H1 (cell line): ENCODE measurements at regions not wholly inside any gene's neighbourhood (a gene's known extent, or its start where the extent isn't known, plus 50 kb on each side); places are given as distances from the start of the nearest gene placed in this dataset.

Experiments
- CTCF ChIA-PET: fragments of 300-600 bp; sonication (Branson Sonifier 250); formaldehyde crosslinking; loops from one replicate; lab custom pipeline; 2021; ENCODE audit not compliant: partially characterized antibody; lab: Charles Lee
- POLR2A ChIA-PET: fragments of 300-600 bp; sonication (Branson Sonifier 250); formaldehyde crosslinking; loops from one replicate; lab custom pipeline; 2021; ENCODE audit warnings: inconsistent platforms; ENCODE audit not compliant: partially characterized antibody; lab: Charles Lee
- DNase-seq, 2 experiments: peaks; one replicate each; pipeline versions ENCODE4 v3.0.0 to v3.0.0-alpha.2; 2010 to 2022; ENCODE audit warnings: low spot score in 2 of 2, low read depth in 1 of 2, mixed read lengths in 1 of 2
- FAIRE-seq: peaks from 2 replicates; lab custom pipeline; 2011; peaks lifted over from hg19 to GRCh38; lab: Jason Lieb, UNC
- H2AFZ ChIP-seq: 2 replicates; pipeline ENCODE4 v1.8.1; 2012; ENCODE audit warnings: low read length, inconsistent platforms
- H2AK5ac ChIP-seq: 2 replicates; pipeline ENCODE4 v1.6.1; 2013; ENCODE audit warnings: low read depth, low read length
- H2BK120ac ChIP-seq: replicated peaks from 2 replicates; pipeline ENCODE3; 2013; ENCODE audit warnings: low read depth, low read length, inconsistent platforms
- H2BK12ac ChIP-seq: 2 replicates; pipeline ENCODE4 v1.6.1; 2013; ENCODE audit warnings: low read depth, low read length
- H2BK15ac ChIP-seq: 2 replicates; pipeline ENCODE4 v1.6.1; 2013; ENCODE audit warnings: low read length
- H2BK20ac ChIP-seq: 2 replicates; pipeline ENCODE4 v1.6.1; 2013; ENCODE audit warnings: low read length
- H2BK5ac ChIP-seq: 2 replicates; pipeline ENCODE4 v1.6.1; 2013; ENCODE audit warnings: low read depth, low read length
- H3K14ac ChIP-seq: 2 replicates; pipeline ENCODE4 v1.6.1; 2013; ENCODE audit warnings: inconsistent platforms; ENCODE audit not compliant: insufficient read length
- H3K18ac ChIP-seq: 2 replicates; pipeline ENCODE4 v1.6.1; 2013; ENCODE audit warnings: low read length; ENCODE audit errors: extremely low read depth
- H3K23ac ChIP-seq: 2 replicates; pipeline ENCODE4 v1.6.1; 2013; ENCODE audit warnings: inconsistent platforms; ENCODE audit not compliant: insufficient read length
- H3K23me2 ChIP-seq: 2 replicates; pipeline ENCODE4 v1.6.1; 2013; ENCODE audit warnings: low read depth, low read length
- H3K27ac ChIP-seq: 2 replicates; pipeline ENCODE4 v1.6.1; 2011; ENCODE audit warnings: low read depth, low read length, inconsistent platforms
- H3K27me3 ChIP-seq, 4 experiments: replicated peaks in 1 of 4; 1 replicate in 1 of 4; 2 replicates in 3 of 4; pipeline versions ENCODE4 v1.6.1 to v1.8.1; 2011 to 2013; ENCODE audit warnings: low read length in 3 of 4, mild to moderate bottlenecking in 3 of 4, inconsistent platforms in 2 of 4, mixed read lengths in 2 of 4, moderate library complexity in 1 of 4; ENCODE audit not compliant: control insufficient read depth in 3 of 4, insufficient read depth in 3 of 4; ENCODE audit errors: extremely low read depth in 1 of 4
- H3K36me3 ChIP-seq, 4 experiments: 2 replicates each; pipeline versions ENCODE4 v1.6.1 to v1.8.1; 2011 to 2013; ENCODE audit warnings: mild to moderate bottlenecking in 4 of 4, low read length in 3 of 4, moderate library complexity in 2 of 4, control low read depth in 1 of 4, inconsistent platforms in 1 of 4; ENCODE audit not compliant: insufficient read depth in 4 of 4, control insufficient read depth in 2 of 4
- H3K4ac ChIP-seq: replicated peaks from 2 replicates; pipeline ENCODE3; 2013; ENCODE audit warnings: low read length, low read depth, mixed read lengths, inconsistent platforms; ENCODE audit not compliant: insufficient read length
- H3K4me1 ChIP-seq, 4 experiments: replicated peaks in 1 of 4; 1 replicate in 1 of 4; 2 replicates in 3 of 4; pipeline versions ENCODE4 v1.6.1 to v1.8.1; 2011 to 2013; ENCODE audit warnings: low read length in 3 of 4, inconsistent platforms in 2 of 4, mixed read lengths in 1 of 4; ENCODE audit not compliant: insufficient read depth in 4 of 4, control insufficient read depth in 3 of 4
- H3K4me2 ChIP-seq, 2 experiments: 2 replicates each; pipeline versions ENCODE4 v1.6.1 to v1.8.1; 2011 to 2013; ENCODE audit warnings: low read depth in 2 of 2, low read length in 2 of 2, control low read depth in 1 of 2, inconsistent platforms in 1 of 2, mild to moderate bottlenecking in 1 of 2; ENCODE audit not compliant: insufficient read depth in 1 of 2
- H3K4me3 ChIP-seq, 4 experiments: fragments of 200-600, 300-600 bp in 1 of 4; sonication (generic), shearing (Covaris generic), sonication (Bioruptor Twin) in 1 of 4; 2 replicates each; pipeline versions ENCODE4 v1.5.1 to v1.8.1; 2011 to 2016; ENCODE audit warnings: low read length in 4 of 4, low read depth in 3 of 4, control low read depth in 2 of 4, inconsistent platforms in 2 of 4, mild to moderate bottlenecking in 2 of 4, mixed read lengths in 1 of 4, moderate library complexity in 1 of 4; ENCODE audit not compliant: insufficient read depth in 2 of 4; ENCODE audit errors: extremely low read depth in 1 of 4
- H3K56ac ChIP-seq: replicated peaks from 2 replicates; pipeline ENCODE3; 2013; ENCODE audit warnings: low read depth, mild to moderate bottlenecking, mixed read lengths, low read length, inconsistent platforms; ENCODE audit not compliant: insufficient read length
- H3K79me1 ChIP-seq: 2 replicates; pipeline ENCODE4 v1.6.1; 2013; ENCODE audit warnings: low read depth, low read length, control low read depth
- H3K79me2 ChIP-seq, 2 experiments: 2 replicates each; pipeline versions ENCODE4 v1.6.1 to v1.8.1; 2012 to 2013; ENCODE audit warnings: low read length in 2 of 2, mild to moderate bottlenecking in 2 of 2, inconsistent platforms in 1 of 2; ENCODE audit not compliant: insufficient read depth in 2 of 2, control insufficient read depth in 1 of 2
- H3K9ac ChIP-seq, 4 experiments: replicated peaks in 1 of 4; 1 replicate in 1 of 4; 2 replicates in 3 of 4; pipeline versions ENCODE4 v1.6.1 to v1.8.1; 2011 to 2013; ENCODE audit warnings: low read depth in 3 of 4, low read length in 3 of 4, control low read depth in 2 of 4, mild to moderate bottlenecking in 2 of 4, moderate library complexity in 2 of 4, inconsistent platforms in 1 of 4; ENCODE audit errors: extremely low read depth in 1 of 4
- H3K9me3 ChIP-seq, 2 experiments: 2 replicates each; pipeline versions ENCODE4 v1.6.1 to v1.8.1; 2012 to 2013; ENCODE audit warnings: mild to moderate bottlenecking in 2 of 2, moderate library complexity in 2 of 2, control low read depth in 1 of 2, inconsistent platforms in 1 of 2, low read depth in 1 of 2, low read length in 1 of 2, mixed read lengths in 1 of 2; ENCODE audit not compliant: insufficient read depth in 2 of 2
- H4K20me1 ChIP-seq, 2 experiments: replicated peaks in 1 of 2; 2 replicates each; pipeline versions ENCODE3 to v1.8.1; 2011 to 2013; ENCODE audit warnings: inconsistent platforms in 2 of 2, low read length in 2 of 2, mild to moderate bottlenecking in 1 of 2; ENCODE audit not compliant: insufficient read depth in 2 of 2, control insufficient read depth in 1 of 2
- H4K5ac ChIP-seq: 2 replicates; pipeline ENCODE4 v1.6.1; 2013; ENCODE audit warnings: low read length, low read depth, mixed read lengths, inconsistent platforms; ENCODE audit not compliant: insufficient read length
- H4K8ac ChIP-seq: 2 replicates; pipeline ENCODE4 v1.8.0; 2013; ENCODE audit warnings: mild to moderate bottlenecking, moderate library complexity, low read length, inconsistent platforms; ENCODE audit not compliant: insufficient read depth; ENCODE audit errors: extremely low read depth
- H4K91ac ChIP-seq: replicated peaks from 2 replicates; pipeline ENCODE3; 2013; ENCODE audit warnings: low read length, mixed read lengths, inconsistent platforms; ENCODE audit not compliant: insufficient read length
- ASH2L ChIP-seq: fragments of 200-600, 300-600 bp; sonication (generic); IDR thresholded peaks from one replicate; pipeline ENCODE4 v1.7.1; 2017; ENCODE audit warnings: low read length
- CBX8 ChIP-seq: fragments of 300-800, 300-1000 bp; sonication (generic); IDR thresholded peaks from 2 replicates; pipeline ENCODE4 v1.7.1; 2016; ENCODE audit warnings: low read depth, low read length, borderline replicate concordance
- NANOG ChIP-seq: IDR thresholded peaks from 2 replicates; pipeline ENCODE4 v1.6.1; 2011; ENCODE audit warnings: low read length, low read depth, mild to moderate bottlenecking, inconsistent platforms; ENCODE audit not compliant: insufficient read depth, poor library complexity, severe bottlenecking
- POLR2A ChIP-seq, 2 experiments: IDR thresholded peaks; 1 replicate in 1 of 2; 2 replicates in 1 of 2; pipeline ENCODE4 v1.6.1; 2011; ENCODE audit warnings: low read depth in 2 of 2, low read length in 2 of 2, mild to moderate bottlenecking in 2 of 2; ENCODE audit errors: control extremely low read depth in 1 of 2
- POU5F1 ChIP-seq: IDR thresholded peaks from 2 replicates; pipeline ENCODE4 v1.6.1; 2011; ENCODE audit warnings: low read depth, mild to moderate bottlenecking, low read length, moderate library complexity
- RAD21 ChIP-seq, 2 experiments: IDR thresholded peaks in 1 of 2; conservative IDR thresholded peaks in 1 of 2; 2 replicates each; pipeline ENCODE4 v1.6.1; 2011; ENCODE audit warnings: low read depth in 2 of 2, low read length in 2 of 2, improper control_type of control experiment in 1 of 2, inconsistent platforms in 1 of 2, mild to moderate bottlenecking in 1 of 2, moderate library complexity in 1 of 2
- RBBP5 ChIP-seq: IDR thresholded peaks from 2 replicates; pipeline ENCODE4 v1.7.1; 2012; ENCODE audit warnings: low read depth, mild to moderate bottlenecking, inconsistent platforms, low read length, moderate library complexity, borderline replicate concordance
- SIN3A ChIP-seq, 2 experiments: IDR thresholded peaks in 1 of 2; conservative IDR thresholded peaks in 1 of 2; 2 replicates each; pipeline ENCODE4 v1.6.1; 2011 to 2012; ENCODE audit warnings: low read length in 2 of 2, improper control_type of control experiment in 1 of 2, low read depth in 1 of 2, mild to moderate bottlenecking in 1 of 2
- SP2 ChIP-seq: IDR thresholded peaks from 2 replicates; pipeline ENCODE4 v1.6.1; 2012; ENCODE audit warnings: mild to moderate bottlenecking, low read length, inconsistent platforms
- SRF ChIP-seq: IDR thresholded peaks from 2 replicates; pipeline ENCODE4 v1.6.1; 2011; ENCODE audit warnings: mild to moderate bottlenecking, low read depth, low read length, moderate library complexity
- SUZ12 ChIP-seq: fragments of 200-600 bp; sonication (generic); IDR thresholded peaks from 2 replicates; pipeline ENCODE4 v1.6.1; 2012; ENCODE audit warnings: mild to moderate bottlenecking, inconsistent platforms, low read length, moderate library complexity, mixed read lengths
- TAF7 ChIP-seq: optimal IDR thresholded peaks from 2 replicates; pipeline ENCODE3; 2011; ENCODE audit warnings: low read depth, mild to moderate bottlenecking, inconsistent platforms, low read length, moderate library complexity, borderline replicate concordance
- WGBS, 2 experiments: shearing (Covaris generic) in 1 of 2; methylation state at CpG; one replicate each; pipeline versions ENCODE4 v1.1.6 to v1.1.7; 2013 to 2015; ENCODE audit warnings: low lambda C conversion rate in 2 of 2, mixed read lengths in 2 of 2, inconsistent platforms in 1 of 2, low coverage in 1 of 2, missing lambda C conversion rate in 1 of 2; ENCODE audit not compliant: insufficient replicate concordance in 2 of 2, insufficient coverage in 1 of 2, insufficient read length in 1 of 2; ENCODE audit errors: extremely low coverage in 1 of 2, missing lambda C conversion rate in 1 of 2; 5-methylcytosine and 5-hydroxymethylcytosine counted together
- TF ChIP-seq, protein P1 (sequence below): IDR thresholded peaks from 2 replicates; pipeline ENCODE4 v1.6.1; 2011; ENCODE audit warnings: low read length, improper control_type of control experiment

DNA sequence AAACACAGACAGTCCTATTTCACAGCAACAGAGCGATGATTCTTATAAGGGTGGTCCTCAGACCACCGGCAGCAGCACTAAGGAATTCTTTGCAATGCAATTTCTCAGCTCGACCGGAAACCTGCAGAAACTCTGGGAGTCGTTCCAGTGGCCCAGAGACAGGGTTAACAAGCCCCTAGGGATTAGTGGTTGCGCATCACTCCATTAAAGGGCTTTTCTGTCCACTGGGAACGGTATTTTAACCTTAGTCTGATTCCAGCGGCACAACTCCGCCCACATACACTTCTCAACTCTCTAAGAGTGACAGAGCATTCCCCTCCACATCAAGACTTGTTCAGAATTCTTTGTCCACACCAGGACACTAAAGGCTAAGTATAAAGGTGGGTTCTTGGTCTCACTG is 341.5 kb downstream of the TFAP2A start:
- DNase-seq (no peak), FAIRE-seq (no peak)
- Histone ChIP-seq H4K8ac (no peak overlapping the region), H3K23me2 (no peaks in the 10 kb centered on the region), H3K4ac (no peak overlapping the region), H4K5ac (no peak overlapping the region), H2BK12ac (no peak overlapping the region), H3K9me3 (peaks cover 0 to 10% of the 10 kb centered on the region in 2 experiments; a peak in 1 of 4 replicates), H4K91ac (no peak overlapping the region), H3K27me3 (no peaks in the 10 kb centered on the region), H2AFZ (no peak overlapping the region), H3K23ac (no peak overlapping the region), H3K36me3 (no peaks in the 10 kb centered on the region), H3K79me2 (no peaks in the 10 kb centered on the region), H3K4me3 (no peak overlapping the region), H2BK20ac (no peak overlapping the region), H3K18ac (no peak overlapping the region), H3K79me1 (no peaks in the 10 kb centered on the region), H3K4me2 (no peak overlapping the region), H3K27ac (no peak overlapping the region), H2BK5ac (no peak overlapping the region), H3K4me1 (no peaks in the 10 kb centered on the region), H3K14ac (no peak overlapping the region), H2AK5ac (no peak overlapping the region), H2BK15ac (no peak overlapping the region), H4K20me1 (no peaks in the 10 kb centered on the region), H2BK120ac (no peak overlapping the region), H3K9ac (no peak overlapping the region), H3K56ac (no peak overlapping the region)
- WGBS, 2 experiments: 93% methylated on average over 9 of the region's 9 CpGs; no CpG with 5 or more reads in 1 of the 2 experiments
- CTCF ChIA-PET: interaction anchor here (1.0 to 1.2 kb wide), 3 partner anchors 11 to 96 kb away, joined by 3 to 4 read pairs (median 3); no protein-coding TSS in a partner anchor
- no peak for TF ChIP-seq NANOG
- no peak for TF ChIP-seq SRF
- TF ChIP-seq ASH2L: no peak
- no peak for TF ChIP-seq POLR2A (IDR thresholded peaks at IDR 0.05; ENCODE audit: control extremely low read depth in 1 of 2, low read depth in 2 of 2, low read length in 2 of 2)
- TF ChIP-seq SUZ12: no peak
- TF ChIP-seq RBBP5: no peak
- no peak for TF ChIP-seq POU5F1
- TF ChIP-seq TAF7: no peak
- no peak for TF ChIP-seq SIN3A (conservative IDR thresholded peaks at IDR 0.05 in 1 of 2, IDR thresholded peaks at IDR 0.05 in 1 of 2; ENCODE audit: low read depth in 1 of 2, low read length in 2 of 2)
- no peak for TF ChIP-seq CBX8
- TF ChIP-seq, protein P1, sequence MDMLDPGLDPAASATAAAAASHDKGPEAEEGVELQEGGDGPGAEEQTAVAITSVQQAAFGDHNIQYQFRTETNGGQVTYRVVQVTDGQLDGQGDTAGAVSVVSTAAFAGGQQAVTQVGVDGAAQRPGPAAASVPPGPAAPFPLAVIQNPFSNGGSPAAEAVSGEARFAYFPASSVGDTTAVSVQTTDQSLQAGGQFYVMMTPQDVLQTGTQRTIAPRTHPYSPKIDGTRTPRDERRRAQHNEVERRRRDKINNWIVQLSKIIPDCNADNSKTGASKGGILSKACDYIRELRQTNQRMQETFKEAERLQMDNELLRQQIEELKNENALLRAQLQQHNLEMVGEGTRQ: no peak
- no peak for TF ChIP-seq RAD21 (IDR thresholded peaks at IDR 0.05 in 1 of 2, conservative IDR thresholded peaks at IDR 0.05 in 1 of 2; ENCODE audit: low read depth in 2 of 2, low read length in 2 of 2)
- no peak for TF ChIP-seq SP2
- POLR2A ChIA-PET: interaction anchor here (1.3 kb wide), 1 partner anchor 341 kb away, joined by 3 read pairs; no protein-coding TSS in a partner anchor
